ENCODE measurements at regions not wholly inside any gene's neighbourhood (a gene's known extent, or its start where the extent isn't known, plus 50 kb on each side); places are given as distances from the start of the nearest gene placed in this dataset.

DNA sequence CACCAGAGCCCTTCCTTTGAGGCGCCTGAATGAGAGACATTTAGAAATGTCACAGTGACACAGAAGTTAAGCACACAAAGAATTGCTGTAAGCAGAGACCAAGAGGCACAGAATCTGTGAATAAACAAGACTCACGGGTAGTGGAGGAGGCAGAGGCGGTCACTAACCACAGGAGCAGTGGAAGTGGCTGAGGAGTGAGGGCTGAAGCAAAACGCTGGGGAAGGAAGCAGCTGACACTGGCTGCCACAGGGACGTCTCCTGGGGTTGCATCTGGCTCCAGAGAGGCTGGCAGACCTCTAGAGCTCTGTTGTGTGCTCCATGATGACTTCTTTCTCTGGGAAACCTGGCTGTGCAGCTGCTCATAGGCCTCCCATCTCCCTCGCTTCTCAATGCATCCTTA lies 65.0 kb upstream of the SLC2A12 start:
- DNase-seq, result peak; percentile 87

DNA sequence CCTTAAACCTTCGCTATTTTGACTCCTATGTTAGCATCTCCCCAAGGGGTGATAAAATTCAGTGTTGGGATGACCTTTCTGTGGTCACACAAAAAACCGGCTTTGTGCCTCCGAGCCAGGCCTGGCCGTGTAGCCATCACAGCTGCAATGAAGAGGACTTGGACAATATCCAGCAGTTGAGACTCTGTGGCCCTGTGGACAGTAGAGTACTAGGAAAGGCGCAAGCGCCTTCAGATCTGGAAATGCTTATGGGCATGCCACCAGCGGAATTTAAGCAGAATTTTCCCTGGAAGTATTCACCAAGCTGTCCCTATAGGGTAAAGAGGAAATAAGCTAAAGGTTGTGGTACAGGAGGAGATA lies 63.3 kb upstream of the SLC2A12 start:
- no peak for DNase-seq

DNA sequence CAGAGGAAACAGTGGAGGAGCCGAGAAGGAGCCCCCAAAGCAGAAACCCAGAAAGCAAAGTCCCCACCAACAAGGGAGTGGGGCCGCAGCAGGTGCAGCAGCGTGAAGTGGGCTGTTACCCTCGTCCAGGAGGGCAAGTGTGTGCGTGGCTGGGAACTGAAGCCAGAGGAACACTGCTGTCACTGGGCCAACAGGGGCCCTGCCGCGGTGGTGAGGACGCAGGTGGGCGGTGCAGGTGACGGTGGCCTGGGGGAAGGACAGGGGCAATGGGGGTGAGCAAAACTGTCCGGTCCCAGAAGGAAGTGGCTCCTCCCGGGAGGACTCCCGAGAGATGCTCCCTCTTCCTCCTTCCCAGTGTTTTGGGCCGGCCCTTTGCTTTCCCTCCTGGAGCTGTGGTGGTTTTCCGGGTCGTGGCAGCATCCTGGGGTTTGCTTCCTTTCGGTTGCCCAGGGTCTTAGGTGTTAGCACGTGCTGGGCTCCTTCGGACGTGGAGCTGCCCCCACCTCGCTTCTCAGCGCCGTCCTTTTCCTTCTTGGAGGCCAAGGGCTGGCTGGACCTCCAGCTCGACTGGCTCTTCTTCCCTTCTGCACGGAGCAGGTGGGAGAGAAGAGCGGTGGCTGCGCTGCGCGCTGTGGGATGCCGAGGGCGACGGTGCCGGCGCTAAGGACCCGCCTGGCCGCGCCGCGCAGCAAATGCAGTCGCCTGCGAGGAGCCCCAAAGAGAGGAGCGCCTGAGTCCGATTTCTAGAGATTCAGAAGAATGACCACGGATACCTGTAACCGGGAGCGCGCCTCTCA lies 62.7 kb upstream of the SLC2A12 start:
- DNase-seq, result no peak

DNA sequence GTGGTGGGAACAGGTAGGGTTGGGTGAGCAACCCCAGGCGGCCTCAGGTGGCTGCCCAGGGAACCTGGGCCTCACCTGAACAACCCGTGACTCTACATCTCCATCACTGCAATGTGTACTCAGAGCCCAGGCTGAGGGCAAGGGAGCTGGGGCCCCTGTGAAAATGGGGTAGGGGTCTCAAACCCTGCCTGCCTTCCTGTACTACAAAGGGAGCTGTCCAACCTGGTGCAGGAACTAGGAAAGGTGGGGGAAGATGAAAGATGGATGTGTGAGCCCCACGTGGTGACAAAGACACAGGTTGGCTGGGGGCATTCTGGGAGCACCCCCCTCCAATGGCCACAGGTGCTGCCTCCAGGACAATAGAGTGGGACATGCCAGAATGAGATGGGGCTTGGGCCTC lies 62.1 kb upstream of the SLC2A12 start:
- DNase-seq, result no peak

DNA sequence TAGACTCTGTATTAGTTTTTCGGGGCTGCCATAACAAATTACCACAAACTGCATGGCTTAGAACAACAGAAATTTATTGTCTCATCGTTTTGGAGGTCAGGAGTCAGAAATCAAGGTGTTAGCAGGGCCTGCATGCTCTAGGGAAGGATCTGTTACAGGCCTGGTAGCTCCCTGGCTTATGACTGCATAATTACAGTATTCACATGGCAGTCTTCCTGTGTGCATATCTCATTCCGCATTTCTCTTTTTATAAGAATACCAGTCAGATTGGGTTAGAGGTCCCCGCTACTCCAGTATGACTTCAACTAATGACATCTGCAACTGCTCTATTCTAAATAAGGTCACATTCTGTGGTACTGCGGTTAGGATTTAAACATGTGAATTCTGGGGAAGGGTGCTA lies 59.3 kb upstream of the SLC2A12 start:
- DNase-seq, result no peak

DNA sequence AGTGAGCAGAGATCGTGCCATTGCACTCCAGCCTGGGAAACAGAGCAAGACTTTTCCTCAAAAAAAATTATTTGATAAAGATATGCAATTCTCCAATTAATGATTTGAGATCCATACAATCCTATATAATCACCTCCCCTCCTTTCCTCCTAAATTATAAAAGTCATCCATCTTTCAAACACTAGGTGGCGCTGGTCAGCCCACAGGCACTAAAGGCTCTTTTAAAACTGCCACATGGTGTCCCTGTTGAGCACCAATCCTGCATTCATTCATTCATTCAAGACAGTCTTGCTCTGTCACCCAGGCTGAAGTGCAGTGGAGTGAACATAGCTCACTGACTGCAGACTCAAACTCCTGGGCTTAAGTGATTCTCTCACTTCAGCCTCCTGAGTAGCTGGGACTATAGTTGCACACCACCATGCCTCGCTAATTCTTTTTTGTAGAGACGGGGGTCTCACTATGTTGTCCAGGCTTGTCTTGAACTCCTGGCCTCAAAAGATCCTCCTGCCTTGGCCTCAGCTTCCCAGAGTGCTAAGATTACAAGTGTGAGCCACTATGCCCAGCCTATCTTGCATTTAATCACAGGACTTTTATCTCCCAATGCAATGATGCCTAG lies 58.7 kb upstream of the SLC2A12 start:
- DNase-seq, result peak; percentile 38

DNA sequence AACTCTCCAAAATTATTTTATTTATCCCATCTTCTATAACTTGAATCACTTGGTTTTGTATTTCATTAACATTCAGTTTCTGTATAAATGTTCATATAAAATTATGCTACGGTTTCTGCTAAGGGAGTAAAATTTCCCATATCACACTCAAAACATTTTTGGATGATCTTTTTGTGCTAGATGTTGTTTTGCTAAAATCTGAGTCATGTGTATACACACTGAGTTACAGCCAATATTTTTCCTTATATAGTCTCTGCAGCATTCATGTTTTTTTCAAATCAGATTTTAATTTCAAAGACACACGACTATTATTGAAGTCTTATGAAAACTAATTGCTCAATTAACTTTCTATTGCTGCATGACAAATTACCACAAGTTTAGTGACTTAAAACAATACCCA lies 54.3 kb upstream of the SLC2A12 start:
- no peak for DNase-seq

DNA sequence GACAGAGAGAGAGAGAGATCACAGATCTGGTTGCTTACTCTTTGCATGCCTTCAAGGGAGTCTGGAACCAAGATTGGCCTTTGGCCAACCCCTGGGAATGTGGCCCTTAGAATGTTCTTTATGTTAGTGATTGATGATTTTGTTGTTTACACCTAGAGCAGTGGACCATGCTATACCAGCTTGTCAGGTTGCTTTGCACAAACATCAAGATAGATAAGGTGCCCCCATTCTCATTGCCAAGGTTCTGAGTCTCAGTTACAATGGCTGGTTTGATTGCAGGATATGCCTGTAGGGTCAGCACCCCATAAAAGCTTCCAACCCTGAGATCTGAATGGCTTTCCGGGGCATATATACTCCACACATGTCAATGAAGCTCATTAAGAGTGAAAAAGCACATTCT lies 53.5 kb upstream of the SLC2A12 start:
- no peak for DNase-seq

DNA sequence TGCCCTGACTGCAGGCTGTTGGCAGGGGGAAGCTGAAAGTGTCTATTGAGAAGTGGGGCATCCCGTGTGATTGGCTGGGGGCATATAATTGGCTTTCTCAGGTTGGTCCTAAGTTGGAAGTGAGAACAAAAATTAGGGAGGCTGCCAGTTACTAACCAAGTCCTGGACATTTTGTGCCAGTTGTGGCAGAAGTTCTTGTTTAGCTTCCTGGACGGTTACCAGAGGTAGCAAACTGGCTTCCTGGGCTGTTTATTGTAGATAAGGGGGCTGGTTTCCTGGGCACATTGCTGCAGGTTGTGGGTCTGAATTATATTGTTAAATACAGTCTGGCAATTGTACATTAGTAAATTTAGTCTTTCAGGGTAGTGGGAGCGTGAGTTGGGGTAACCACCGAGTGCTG lies 50.6 kb upstream of the SLC2A12 start:
- DNase-seq, result no peak

Measured in NCI-H2171 treated with DMSO at 0.1 percent for 48 hours (cell line).